ENCODE measurements at regions not wholly inside any gene's neighbourhood (a gene's known extent, or its start where the extent isn't known, plus 50 kb on each side); places are given as distances from the start of the nearest gene placed in this dataset.

- TF ChIP-seq, protein P1, sequence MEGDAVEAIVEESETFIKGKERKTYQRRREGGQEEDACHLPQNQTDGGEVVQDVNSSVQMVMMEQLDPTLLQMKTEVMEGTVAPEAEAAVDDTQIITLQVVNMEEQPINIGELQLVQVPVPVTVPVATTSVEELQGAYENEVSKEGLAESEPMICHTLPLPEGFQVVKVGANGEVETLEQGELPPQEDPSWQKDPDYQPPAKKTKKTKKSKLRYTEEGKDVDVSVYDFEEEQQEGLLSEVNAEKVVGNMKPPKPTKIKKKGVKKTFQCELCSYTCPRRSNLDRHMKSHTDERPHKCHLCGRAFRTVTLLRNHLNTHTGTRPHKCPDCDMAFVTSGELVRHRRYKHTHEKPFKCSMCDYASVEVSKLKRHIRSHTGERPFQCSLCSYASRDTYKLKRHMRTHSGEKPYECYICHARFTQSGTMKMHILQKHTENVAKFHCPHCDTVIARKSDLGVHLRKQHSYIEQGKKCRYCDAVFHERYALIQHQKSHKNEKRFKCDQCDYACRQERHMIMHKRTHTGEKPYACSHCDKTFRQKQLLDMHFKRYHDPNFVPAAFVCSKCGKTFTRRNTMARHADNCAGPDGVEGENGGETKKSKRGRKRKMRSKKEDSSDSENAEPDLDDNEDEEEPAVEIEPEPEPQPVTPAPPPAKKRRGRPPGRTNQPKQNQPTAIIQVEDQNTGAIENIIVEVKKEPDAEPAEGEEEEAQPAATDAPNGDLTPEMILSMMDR (IDR thresholded peaks at IDR 0.05; ENCODE audit: insufficient read depth, low read length, poor library complexity, severe bottlenecking), result no peak
- no peak for TF ChIP-seq EZH2phosphoT487 (conservative IDR thresholded peaks at IDR 0.05; ENCODE audit: low read length)
Measured at GRCh38 chr4:107151173-107151572, 115.1 kb upstream of the DKK2 start.

Data from SU-DHL-6 (cell line).